Putamen (tissue), 1 donor: ENCODE measurements at regions not wholly inside any gene's neighbourhood (a gene's known extent, or its start where the extent isn't known, plus 50 kb on each side); places are given as distances from the start of the nearest gene placed in this dataset.

Experiments used
- DNase-seq: peaks from one replicate; pipeline ENCODE4 v3.0.0-alpha.2; 2016; ENCODE audit warnings: low spot score

DNA sequence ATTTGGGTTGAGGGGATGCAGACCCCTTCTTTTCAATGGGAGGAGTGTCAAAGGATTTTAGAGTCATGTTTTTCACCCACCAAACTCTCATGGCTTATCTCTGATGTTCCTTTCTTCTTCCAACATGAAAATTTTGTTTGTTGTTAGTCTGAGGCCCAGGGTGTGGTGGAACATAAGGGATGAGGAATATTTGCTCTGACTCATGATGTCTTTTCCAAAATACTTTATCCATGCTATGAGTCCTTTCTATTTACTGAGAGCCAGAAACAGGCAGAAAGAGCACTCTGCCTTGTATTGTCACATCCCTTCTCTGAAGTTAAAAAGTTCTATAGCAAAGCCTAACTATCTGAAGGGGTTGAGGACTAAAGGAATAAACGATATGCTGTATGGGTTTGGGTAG, 61.6 kb upstream of the GYPA start:
- DNase-seq, result no peak

DNA sequence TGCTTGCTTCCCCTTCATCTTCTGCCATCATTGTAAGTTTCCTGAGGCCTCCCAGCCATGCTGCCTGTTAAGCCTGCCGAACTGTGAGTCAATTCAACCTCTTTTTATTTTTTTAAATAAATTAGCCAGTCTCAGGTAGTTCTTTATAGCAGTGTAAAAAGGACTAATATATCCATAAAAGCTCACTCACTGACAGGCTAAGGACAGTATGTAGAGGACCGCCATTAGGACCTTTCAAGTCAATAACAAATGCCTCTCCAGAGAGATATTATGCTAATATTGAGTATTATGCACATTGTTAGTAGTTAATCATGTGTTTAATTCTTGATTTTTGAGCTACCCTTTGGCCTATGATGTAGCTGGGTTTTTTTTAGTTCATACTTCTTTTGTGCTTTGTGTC, 62.6 kb upstream of the GYPA start:
- no peak for DNase-seq

DNA sequence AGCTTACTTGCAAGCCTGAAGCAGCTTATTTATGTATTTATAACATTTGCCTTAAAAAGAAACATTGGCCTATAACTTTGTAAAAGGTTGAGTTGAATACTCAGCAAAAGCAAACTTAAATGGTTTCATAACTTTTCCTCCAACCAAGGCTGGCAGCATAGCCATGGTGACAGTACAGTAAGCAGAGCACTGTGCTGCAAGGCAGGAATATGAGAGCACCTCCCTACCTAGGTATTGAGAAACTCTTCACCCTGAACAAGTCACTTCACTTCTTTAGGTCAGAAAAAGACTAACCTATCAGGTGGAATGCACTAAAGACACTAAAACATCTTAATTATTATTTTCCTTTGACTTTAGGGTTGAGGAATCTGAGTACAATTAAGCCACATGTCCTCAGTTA, 63.9 kb upstream of the GYPA start:
- DNase-seq, result no peak

DNA sequence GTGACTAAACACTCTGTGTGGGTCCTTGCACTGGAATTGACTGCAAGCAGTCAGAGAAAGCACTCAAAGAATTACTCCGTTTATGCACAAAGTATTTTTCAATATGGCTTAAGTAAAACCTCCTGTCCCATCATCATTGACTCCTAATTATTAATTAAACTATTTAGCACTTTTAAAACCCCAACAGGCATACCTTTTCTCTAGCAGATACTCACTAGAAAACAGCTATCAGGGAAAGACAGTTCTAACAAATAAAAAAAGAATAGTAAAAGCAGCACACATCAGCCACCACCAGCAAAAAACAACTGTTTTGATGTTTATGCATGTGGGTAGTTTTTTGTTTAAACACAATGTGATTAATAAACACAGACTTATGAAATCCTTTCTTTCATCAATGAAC, 66.2 kb upstream of the GYPA start:
- DNase-seq, result no peak

DNA sequence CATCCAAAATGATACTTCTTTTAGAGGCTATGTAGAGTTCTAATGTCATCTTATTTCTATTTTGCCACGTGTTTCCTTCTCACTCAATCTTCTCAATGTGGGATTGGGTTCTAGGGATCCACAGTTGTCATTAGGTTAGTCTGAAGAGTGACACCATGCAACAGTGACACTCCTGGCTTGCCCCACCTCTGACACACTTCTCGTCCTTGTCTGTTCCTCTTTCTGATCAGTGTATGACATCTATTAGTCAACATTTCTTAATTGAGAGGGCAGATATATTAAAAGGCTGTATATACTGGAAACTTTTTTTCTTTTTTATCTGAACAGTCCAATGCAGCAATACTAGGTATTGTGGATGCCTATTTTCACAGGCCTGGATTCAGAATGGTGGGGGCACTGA, 67.6 kb upstream of the GYPA start:
- no peak for DNase-seq

DNA sequence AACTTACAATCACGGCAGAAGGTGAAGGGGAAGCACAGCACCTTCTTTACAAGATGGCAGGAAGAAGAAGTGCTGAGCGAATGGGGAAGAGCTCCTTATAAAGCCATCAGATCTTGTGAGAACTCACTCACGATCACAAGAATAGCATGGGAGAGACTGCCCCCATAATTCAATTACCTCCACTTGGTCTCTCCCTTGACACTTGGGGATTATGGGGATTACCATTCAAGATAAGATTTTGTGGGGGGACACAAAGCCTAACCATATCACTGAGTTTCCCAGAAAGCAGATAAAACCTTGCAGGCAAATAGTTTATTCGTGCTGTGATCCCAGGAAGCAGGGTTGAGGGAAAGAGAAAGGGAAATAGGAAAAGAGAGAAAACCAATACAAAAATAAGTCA, 69.0 kb upstream of the GYPA start:
- no peak for DNase-seq

DNA sequence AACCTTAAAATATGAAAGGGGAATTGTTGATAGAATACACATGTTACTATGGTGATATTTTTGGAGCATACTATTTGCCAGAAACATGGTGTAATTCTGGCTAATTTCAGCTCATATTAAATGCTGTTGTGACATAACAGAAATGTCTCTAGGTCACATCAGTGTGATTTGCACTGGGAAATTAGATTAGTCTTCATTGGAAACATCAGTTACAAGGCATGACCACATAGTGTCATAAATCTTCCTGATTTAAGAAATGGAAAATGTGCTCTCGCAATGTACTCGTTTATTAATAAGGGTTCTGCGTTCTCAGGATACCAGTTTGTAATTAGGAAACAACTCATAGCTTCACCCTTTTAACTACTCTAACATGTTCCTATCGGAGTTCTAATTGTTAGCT, 72.9 kb upstream of the GYPA start:
- no peak for DNase-seq

DNA sequence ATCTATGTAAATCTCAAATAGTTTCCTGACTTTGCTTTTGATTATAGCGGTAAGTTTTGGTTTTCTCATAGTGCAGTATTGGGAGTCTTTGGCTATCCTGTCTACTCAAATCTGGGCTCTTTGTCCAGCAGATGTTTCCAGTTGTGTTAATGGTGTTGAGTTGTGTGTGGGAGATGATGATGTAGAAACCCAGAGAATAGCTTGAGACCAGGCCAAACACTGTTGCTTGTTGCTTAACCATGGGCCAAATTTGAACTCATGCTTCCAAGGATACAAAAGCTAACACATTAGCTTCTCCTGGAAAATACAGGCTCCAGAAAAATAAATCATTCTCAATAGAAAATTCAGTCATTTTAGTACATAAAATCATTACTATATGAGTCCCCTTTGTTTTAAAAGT, 82.6 kb upstream of the GYPA start:
- DNase-seq, result no peak

DNA sequence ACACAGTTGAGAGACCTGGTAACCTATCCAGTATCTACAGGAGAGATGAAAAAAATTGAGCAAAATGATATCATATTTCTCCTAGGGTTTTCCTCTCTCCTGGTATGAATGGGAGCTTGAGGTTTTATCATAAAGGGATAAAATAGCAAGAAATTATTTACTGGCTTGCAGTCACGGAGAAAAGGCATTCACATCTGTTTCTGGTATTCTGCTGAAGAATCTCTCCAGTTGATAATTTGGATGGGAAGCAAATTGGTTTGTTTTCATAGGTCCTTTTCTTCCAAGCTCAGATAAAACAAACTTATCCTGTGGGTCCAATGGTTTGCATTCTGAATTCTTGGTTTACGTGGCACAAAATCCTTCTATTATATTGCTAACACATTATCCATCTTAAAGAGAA, 83.1 kb upstream of the GYPA start:
- DNase-seq, result no peak

DNA sequence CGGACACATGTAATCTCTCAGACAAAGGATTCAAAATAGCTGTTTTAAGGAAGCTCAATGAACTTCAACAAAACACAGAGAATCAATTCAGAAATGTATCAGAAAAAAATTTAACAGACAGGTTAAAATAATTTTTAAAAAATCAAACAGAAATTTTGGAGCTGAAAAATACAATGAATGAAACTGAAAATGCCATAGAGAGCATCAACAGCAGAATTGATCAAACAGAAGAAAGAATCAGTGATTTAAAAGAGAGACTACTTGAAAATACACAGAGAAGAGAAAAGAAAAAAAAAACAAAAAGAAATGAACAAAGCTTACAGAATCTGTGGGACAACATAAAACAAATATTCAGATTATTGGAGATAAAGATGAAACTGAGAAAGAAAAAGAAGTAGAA, 118.8 kb upstream of the GYPA start:
- no peak for DNase-seq

DNA sequence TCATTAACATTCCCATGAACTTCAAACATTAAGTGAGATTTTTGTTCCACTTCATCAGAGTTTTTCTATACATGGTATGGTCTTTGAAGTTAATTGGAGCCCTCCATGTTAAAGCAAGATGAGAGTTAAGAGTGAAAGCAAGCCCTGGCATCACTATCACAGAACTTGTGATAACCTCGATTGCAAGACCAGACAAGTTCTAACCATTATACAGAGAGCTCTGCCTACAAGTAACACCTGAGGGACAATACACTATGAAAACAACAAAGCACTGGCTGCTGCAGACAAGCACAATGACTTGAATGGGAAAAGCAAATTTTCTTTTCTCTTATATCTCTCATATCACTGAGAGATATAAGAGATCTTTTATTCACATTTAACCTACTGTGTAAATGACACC, 126.6 kb upstream of the GYPA start:
- DNase-seq, result no peak

DNA sequence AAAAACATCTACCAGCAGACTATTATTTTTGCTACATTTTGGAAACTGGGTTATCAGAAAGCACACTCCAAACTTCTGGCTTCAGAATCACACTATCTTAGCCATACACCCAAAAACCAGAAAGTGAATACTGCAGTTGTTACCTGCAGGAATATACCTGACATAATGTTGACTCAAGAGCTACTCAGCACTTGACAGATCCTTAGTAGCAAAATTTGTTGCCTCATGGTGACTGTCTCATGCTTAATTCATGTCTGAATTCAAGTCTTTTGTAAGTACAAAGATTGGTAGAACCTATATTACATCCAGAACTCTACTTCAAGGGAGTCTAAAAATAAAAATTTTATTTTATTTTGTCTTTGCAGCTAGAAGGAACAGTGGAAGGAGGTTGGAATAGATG, 140.2 kb upstream of the GYPA start:
- no peak for DNase-seq

DNA sequence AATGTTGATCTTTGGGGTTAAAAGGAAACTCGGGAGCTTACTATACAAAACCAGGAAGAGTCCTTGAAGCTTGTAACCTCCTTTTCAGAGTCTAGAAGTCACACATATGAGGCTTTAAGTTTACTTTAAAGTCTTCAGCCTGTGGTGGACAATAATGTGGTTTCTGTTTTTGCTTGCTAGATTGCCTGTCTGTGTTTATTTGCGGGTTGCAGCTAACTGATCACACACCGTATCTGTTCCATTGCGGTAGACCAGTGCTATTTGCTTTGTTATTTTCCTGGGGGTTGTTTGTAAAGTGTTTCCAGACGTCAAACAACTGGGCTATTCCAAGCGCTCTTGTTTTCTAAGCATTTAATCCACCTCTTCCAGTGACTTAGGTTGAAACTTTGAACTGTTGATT, 143.0 kb upstream of the GYPA start:
- no peak for DNase-seq

DNA sequence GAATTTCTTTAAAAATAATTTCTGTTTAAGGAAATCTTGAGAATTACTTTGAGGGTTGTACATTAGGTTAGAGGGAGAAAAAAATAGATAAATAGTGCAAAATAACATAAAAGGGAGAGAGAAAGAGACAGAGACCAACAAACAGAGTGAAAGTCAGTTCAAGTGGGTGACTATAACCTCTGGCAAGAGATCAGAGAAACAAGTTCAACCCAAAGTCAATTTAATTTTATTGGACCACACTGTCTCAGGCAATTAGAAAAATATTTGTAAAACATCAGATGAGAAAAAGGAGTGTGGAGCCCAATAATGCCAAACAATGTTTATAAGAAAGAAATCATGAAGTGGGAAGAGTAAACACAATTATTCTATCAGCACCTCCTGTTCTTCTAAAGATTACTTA, 143.5 kb upstream of the GYPA start:
- DNase-seq, result no peak

DNA sequence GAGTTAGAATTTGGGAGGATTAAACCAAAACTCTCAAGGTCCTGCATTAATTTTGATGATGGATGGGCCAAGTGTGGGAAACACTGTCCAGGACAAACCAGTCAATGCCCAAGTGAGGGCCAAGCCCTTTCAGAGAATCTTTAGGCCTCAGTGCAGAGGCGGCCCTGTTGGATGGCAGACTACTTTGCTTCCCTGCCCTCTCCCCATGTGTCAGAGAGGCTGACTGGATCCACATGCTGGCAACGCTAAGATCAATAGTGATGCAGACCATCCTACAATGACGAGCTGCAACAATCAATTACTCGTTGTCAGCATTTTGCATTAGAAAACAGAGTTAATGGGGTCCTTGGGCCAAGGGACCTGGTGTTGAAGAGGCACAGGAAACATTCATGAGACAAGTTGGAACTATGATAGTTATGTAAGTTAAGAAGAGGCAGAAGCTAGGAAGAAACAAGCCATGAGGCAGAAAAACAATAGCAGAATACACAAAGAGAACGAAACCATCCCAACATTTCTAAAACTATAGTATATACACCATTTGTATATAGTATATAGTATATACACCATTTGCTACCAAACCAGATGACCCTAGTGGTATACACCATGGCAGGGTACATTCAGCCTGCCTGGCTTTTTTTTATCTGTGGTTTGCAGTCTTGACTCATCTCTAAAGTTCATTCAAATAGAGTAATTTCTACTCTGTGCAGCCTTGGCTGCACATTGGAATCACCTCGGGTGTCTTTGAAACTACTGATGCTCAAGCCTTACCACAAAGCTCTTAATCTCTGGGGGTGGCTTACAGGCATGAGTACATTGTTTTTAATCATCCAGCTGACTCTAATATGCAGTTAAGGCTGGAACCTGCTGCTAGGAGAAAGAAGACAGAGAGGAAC, 147.7 kb upstream of the GYPA start:
- DNase-seq, result no peak

DNA sequence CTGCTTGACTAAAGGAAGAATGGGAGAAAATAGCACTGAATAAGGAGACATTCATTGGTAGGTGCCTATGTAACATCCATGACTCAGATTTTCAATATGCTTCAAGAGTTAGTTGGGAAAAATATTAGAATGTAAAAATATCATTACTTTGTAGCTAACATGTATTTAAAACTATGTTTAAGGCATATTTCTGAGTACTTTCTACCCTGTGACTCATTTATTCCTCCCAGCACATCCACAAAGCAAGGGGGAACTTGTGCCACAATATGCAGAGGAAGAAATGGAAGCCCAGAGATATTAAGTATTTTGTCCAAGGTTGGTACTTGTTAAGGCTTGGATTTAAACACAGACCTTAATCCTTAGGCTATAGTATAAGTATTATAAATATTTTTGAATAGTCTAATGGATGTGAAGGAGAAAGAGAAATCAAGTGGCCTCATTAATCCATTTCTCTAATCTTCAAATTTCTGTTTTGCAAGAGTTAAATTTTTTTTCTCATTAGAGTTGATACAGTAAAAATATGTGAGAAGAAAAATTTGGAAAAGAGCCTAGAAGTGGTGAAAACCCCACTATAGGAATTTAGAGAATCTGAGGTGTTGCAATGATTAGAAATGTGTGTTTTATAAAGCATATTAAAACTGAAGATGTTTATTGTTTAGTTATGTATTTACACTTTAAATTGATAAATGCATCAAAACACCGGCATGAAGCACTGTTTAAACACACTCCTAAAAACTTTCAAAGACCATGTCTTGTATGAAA, 149.3 kb upstream of the GYPA start:
- DNase-seq, result no peak

DNA sequence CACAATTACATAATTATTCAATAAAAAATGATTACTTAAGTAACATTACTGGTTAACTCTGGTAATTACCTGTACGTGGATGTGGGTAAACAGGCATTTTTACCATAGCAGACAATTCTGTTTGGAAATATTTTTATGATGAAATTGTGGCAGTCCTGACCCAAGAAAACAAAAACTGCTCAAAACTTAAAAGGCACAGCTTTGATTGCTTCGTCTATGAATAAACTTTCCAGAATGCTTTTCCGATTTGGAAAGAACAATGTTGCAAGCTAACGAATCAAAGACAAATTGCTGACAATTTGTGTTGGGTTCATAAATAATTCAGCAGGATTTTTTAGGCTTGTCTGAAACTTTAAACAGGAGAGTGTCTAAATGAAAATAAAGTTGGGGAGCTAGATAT, 150.6 kb upstream of the GYPA start:
- DNase-seq, result no peak

DNA sequence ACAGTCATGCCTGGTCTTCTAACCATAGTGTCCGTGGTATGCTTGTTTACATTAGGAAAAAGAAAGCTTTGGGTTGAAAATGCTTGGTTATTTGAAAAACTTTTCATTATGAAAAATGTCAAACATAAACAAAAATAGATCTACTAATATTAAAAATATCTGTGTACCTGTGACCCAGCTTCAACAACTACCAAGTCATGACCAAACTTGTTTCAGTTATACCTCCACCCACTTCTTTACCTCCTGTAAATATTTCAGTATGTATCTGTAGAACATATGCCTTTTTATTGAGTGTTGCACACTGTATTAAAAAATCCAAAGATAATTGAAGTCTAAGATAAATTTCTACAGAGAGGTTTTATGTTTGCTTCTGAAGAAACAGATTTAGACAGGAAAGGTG, 153.7 kb upstream of the GYPA start:
- no peak for DNase-seq

DNA sequence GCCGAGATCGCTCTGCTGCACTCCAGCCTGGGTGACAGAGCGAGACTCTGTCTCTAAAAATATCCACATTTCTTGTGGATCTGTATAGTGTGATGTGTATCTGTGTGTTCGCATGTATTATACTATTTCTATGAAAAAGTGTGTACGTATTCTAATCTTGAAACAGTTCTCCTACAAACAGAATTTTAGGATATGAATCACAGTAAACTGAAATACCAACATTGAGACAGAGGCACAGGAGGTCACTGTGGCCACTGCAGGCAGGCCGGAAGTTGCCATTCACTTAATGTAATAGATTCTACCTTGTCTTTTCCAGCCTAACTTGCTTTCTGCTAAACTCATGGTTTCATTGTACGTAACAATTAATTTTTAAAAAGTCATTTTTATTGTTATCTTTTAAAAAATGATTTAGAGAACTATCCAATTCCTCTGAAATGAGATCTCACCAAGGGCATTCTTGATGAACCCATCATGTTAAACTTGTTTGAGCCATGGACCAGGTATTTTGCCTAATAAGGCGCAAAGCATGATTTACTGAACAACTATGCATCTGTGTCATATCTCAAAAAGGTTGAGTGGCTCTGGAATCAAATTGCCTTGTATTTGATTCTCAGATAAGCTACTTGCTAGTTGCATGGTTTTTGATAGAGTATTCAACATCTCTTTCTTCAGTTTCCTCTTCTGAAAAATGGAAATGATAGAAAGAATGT, 154.9 kb upstream of the GYPA start:
- no peak for DNase-seq

DNA sequence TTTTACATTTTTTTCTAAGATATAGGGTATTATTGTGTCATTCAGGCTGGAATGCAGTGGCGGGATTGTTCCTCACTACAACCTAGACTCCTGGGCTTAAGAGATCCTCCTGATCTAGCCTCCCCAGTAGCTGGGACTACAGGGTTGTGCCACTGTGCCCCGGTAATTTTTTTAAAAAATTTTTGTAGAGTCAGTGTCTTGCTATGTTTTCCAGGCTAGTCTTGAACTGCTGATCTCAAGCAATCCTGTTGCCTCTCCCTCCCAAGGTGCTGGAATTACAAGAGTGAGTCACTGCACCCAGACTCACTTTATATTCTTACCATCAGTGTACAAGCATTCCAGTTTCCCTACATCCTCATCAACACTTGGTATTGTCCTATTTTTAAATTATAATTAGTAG, 156.4 kb upstream of the GYPA start:
- DNase-seq, result no peak

DNA sequence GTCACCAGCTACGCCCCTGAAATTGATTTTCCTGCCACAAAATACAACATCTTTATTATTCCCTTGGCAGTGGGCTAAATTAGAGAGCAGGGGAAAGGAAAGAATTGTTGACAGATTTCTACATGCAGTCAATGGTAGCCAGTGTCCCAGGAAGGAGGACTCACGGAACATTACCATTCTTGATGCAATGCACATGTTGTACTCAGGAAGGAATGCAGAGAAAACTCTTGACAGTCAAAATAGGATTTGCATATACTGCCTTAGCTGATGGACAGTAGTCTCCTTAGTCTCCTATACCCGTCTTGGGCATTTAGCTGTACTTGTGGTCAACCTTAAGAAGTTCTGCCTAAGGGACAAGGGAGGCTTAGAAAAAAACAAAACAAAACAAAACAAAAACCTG, 158.0 kb upstream of the GYPA start:
- no peak for DNase-seq

DNA sequence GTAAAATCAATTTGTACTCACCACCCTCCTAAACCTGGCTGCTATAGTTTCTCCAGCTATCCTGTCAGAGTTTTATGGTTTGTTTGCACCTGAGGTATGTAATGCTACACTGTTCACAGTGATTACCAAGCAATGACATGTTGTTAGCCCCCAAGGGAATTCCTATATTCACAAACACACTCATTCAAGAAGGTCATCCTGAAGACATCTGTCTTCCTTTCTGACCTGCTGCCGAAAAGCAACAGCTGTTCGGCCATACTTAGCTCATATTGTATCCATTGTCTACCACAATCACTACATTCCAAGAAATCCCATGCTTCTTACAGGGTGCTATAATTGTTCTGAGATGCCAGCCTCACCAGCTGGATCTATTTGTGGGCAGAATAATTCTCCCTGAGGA, 160.1 kb upstream of the GYPA start:
- no peak for DNase-seq
